ENCODE measurements at regions not wholly inside any gene's neighbourhood (a gene's known extent, or its start where the extent isn't known, plus 50 kb on each side); places are given as distances from the start of the nearest gene placed in this dataset.

- H3K79me2 ChIP-seq (ENCODE audit: control insufficient read depth, insufficient read depth, low read length): no peaks in the 10 kb centered on the region
- no peaks in the 10 kb centered on the region for H3K36me3 ChIP-seq (ENCODE audit: control insufficient read depth in 2 of 2, extremely low read depth in 1 of 2, insufficient read depth in 2 of 2, low read length in 2 of 2)
- no peak overlapping the region for H3K4me2 ChIP-seq (ENCODE audit: insufficient read depth, low read length)
- FAIRE-seq (no peak), DNase-seq (ENCODE audit: low read depth, low spot score) (no peak)
- H2AFZ ChIP-seq (ENCODE audit: low read depth, low read length): no peak overlapping the region
- no peak overlapping the region for H3K27ac ChIP-seq (ENCODE audit: insufficient read depth, low read depth, low read length)
- no peaks in the 10 kb centered on the region for H3K27me3 ChIP-seq (ENCODE audit: control insufficient read depth in 2 of 2, insufficient read depth in 2 of 2, low read length in 2 of 2)
- H3K9me3 ChIP-seq (replicated peaks; ENCODE audit: control insufficient read depth, insufficient read depth, low read length): no peaks in the 10 kb centered on the region
- no peak for TF ChIP-seq MAX (IDR thresholded peaks at IDR 0.05; ENCODE audit: insufficient read depth, insufficient read length)
- TF ChIP-seq EZH2 (IDR thresholded peaks at IDR 0.05; ENCODE audit: borderline replicate concordance, low read depth, low read length, severe bottlenecking): no peak
- TF ChIP-seq POLR2A (IDR thresholded peaks at IDR 0.05; ENCODE audit: low read depth, low read length): no peak
- no peak for TF ChIP-seq POLR2AphosphoS5 (IDR thresholded peaks at IDR 0.05; ENCODE audit: insufficient read depth, low read depth, low read length)
- TF ChIP-seq GATA2 (IDR thresholded peaks at IDR 0.05; ENCODE audit: insufficient read depth, insufficient read length, low read depth, low read length): no peak
- no peak for TF ChIP-seq JUN (IDR thresholded peaks at IDR 0.05; ENCODE audit: borderline replicate concordance, insufficient read depth, insufficient read length, low read depth)
- TF ChIP-seq CTCF (IDR thresholded peaks at IDR 0.05; ENCODE audit: extremely low read depth in 1 of 2, insufficient read depth in 1 of 2, low read depth in 1 of 2, low read length in 2 of 2): no peak
- no peak for TF ChIP-seq MYC (IDR thresholded peaks at IDR 0.05; ENCODE audit: low read depth, low read length)
- no peak for TF ChIP-seq FOS (IDR thresholded peaks at IDR 0.05; ENCODE audit: borderline replicate concordance, insufficient read depth, low read length)
- H3K9ac ChIP-seq (replicated peaks; ENCODE audit: extremely low read depth, insufficient read depth, low read length): no peak overlapping the region
- no peaks in the 10 kb centered on the region for H4K20me1 ChIP-seq (replicated peaks; ENCODE audit: control insufficient read depth, extremely low read depth, insufficient read depth, low read length)
- POLR2A ChIA-PET: no interaction called here
- BruUV-seq (replicated peaks): no TSS peak
- H3K4me1 ChIP-seq (ENCODE audit: control insufficient read depth, extremely low read depth, insufficient read depth, low read length): no peaks in the 10 kb centered on the region
- H3K9me1 ChIP-seq (replicated peaks; ENCODE audit: control insufficient read depth, extremely low read depth, insufficient read depth, low read length): no peaks in the 10 kb centered on the region
- intact Hi-C loops (cut with micrococcal nuclease): no loop called here
- dilution Hi-C loops (cut with MboI; ENCODE audit: extremely low pct_ligation_motif_present, low sequenced_read_pairs): no loop called here
- CTCF ChIA-PET: no interaction called here
- no peak overlapping the region for H3K4me3 ChIP-seq (replicated peaks in 1 of 3; ENCODE audit: insufficient read depth in 1 of 3, low read depth in 1 of 3, low read length in 3 of 3)
Observed at GRCh38 chr9:91075279-91075678, 273.7 kb downstream of the SYK start.
